ENCODE measurements at regions not wholly inside any gene's neighbourhood (a gene's known extent, or its start where the extent isn't known, plus 50 kb on each side); places are given as distances from the start of the nearest gene placed in this dataset.

- in situ Hi-C loops (cut with MboI), result no loop called here
- ATAC-seq (no peak), FAIRE-seq (no peak), DNase-seq (ENCODE audit: low read depth, low spot score) (no peak)
- no TSS peak for BruUV-seq (replicated peaks)
- Histone ChIP-seq H3K9me3 (replicated peaks; ENCODE audit: control insufficient read depth, insufficient read depth, low read length) (no peaks in the 10 kb centered on the region; the same call in 2 of the 3 replicates), H3K4me1 (ENCODE audit: control insufficient read depth, insufficient read depth, low read length) (no peaks in the 10 kb centered on the region), H3K27ac (ENCODE audit: control insufficient read depth, insufficient read depth) (no peak overlapping the region), H2AFZ (ENCODE audit: control insufficient read depth, low read depth, low read length) (no peak overlapping the region), H3K4me3 (no peak overlapping the region), H3K79me2 (ENCODE audit: control insufficient read depth, insufficient read depth, low read length) (no peaks in the 10 kb centered on the region), H3K4me2 (ENCODE audit: control insufficient read depth, insufficient read depth) (no peak overlapping the region), H3K27me3 (replicated peaks in 1 of 2; ENCODE audit: control insufficient read depth in 2 of 2, insufficient read depth in 2 of 2, low read length in 1 of 2) (no peaks in the 10 kb centered on the region), H3K9ac (ENCODE audit: control insufficient read depth, insufficient read depth, low read length) (no peak overlapping the region), H4K20me1 (ENCODE audit: control insufficient read depth, insufficient read depth) (no peaks in the 10 kb centered on the region), H3K36me3 (ENCODE audit: control insufficient read depth in 2 of 2, insufficient read depth in 2 of 2, low read length in 1 of 2) (no peaks in the 10 kb centered on the region)
- ChIA-PET RAD21 (ENCODE audit: unreplicated experiment) (no interaction called here), CTCF (interaction anchor here (0.6 to 1.1 kb wide), 2 partner anchors 10 to 821 kb away, joined by 3 read pairs; no protein-coding TSS in a partner anchor), SMC1A (ENCODE audit: uncharacterized antibody, unreplicated experiment) (no interaction called here), POLR2A (no interaction called here)
- intact Hi-C loops (cut with micrococcal nuclease; ENCODE audit: unreplicated experiment), result no loop called here
- TF ChIP-seq KAT2A (conservative IDR thresholded peaks at IDR 0.05; ENCODE audit: control insufficient read depth, low read depth, low read length) (no peak), RAD51 (IDR thresholded peaks at IDR 0.05) (no peak), ZSCAN29 (IDR thresholded peaks at IDR 0.05) (no peak), HDAC2 (IDR thresholded peaks at IDR 0.05) (no peak), EZH2 (IDR thresholded peaks at IDR 0.05; ENCODE audit: borderline replicate concordance, control insufficient read depth, low read depth, low read length) (no peak), SMAD5 (IDR thresholded peaks at IDR 0.05; ENCODE audit: low read depth) (no peak), YBX1 (IDR thresholded peaks at IDR 0.05) (no peak), HDGF (IDR thresholded peaks at IDR 0.05) (no peak), KLF5 (IDR thresholded peaks at IDR 0.05; ENCODE audit: partially characterized antibody) (no peak), ASH2L (IDR thresholded peaks at IDR 0.05; ENCODE audit: borderline replicate concordance, low read depth) (no peak)
- TF ChIP-seq, protein P1, sequence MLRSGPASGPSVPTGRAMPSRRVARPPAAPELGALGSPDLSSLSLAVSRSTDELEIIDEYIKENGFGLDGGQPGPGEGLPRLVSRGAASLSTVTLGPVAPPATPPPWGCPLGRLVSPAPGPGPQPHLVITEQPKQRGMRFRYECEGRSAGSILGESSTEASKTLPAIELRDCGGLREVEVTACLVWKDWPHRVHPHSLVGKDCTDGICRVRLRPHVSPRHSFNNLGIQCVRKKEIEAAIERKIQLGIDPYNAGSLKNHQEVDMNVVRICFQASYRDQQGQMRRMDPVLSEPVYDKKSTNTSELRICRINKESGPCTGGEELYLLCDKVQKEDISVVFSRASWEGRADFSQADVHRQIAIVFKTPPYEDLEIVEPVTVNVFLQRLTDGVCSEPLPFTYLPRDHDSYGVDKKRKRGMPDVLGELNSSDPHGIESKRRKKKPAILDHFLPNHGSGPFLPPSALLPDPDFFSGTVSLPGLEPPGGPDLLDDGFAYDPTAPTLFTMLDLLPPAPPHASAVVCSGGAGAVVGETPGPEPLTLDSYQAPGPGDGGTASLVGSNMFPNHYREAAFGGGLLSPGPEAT (IDR thresholded peaks at IDR 0.05; ENCODE audit: low read depth), result no peak
- TF ChIP-seq, protein P2, sequence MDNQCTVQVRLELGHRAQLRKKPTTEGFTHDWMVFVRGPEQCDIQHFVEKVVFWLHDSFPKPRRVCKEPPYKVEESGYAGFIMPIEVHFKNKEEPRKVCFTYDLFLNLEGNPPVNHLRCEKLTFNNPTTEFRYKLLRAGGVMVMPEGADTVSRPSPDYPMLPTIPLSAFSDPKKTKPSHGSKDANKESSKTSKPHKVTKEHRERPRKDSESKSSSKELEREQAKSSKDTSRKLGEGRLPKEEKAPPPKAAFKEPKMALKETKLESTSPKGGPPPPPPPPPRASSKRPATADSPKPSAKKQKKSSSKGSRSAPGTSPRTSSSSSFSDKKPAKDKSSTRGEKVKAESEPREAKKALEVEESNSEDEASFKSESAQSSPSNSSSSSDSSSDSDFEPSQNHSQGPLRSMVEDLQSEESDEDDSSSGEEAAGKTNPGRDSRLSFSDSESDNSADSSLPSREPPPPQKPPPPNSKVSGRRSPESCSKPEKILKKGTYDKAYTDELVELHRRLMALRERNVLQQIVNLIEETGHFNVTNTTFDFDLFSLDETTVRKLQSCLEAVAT (IDR thresholded peaks at IDR 0.05), result no peak
- TF ChIP-seq, protein P3, sequence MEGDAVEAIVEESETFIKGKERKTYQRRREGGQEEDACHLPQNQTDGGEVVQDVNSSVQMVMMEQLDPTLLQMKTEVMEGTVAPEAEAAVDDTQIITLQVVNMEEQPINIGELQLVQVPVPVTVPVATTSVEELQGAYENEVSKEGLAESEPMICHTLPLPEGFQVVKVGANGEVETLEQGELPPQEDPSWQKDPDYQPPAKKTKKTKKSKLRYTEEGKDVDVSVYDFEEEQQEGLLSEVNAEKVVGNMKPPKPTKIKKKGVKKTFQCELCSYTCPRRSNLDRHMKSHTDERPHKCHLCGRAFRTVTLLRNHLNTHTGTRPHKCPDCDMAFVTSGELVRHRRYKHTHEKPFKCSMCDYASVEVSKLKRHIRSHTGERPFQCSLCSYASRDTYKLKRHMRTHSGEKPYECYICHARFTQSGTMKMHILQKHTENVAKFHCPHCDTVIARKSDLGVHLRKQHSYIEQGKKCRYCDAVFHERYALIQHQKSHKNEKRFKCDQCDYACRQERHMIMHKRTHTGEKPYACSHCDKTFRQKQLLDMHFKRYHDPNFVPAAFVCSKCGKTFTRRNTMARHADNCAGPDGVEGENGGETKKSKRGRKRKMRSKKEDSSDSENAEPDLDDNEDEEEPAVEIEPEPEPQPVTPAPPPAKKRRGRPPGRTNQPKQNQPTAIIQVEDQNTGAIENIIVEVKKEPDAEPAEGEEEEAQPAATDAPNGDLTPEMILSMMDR (IDR thresholded peaks at IDR 0.05 in 2 of 3, conservative IDR thresholded peaks at IDR 0.05 in 1 of 3; ENCODE audit: control insufficient read depth in 2 of 3, extremely low read depth in 1 of 3, insufficient read depth in 1 of 3, low read depth in 3 of 3, low read length in 3 of 3), result no peak
- WGBS (ENCODE audit: insufficient coverage, insufficient replicate concordance, low lambda C conversion rate, missing lambda C conversion rate), result 51% methylated on average over 2 of the region's 2 CpGs
These were observed 92.7 kb upstream of the ZNF678 start for GRCh38 chr1:227470688-227471087.

Measured in GM12878 (cell line).